HL-60 (cell line): ENCODE measurements at regions not wholly inside any gene's neighbourhood (a gene's known extent, or its start where the extent isn't known, plus 50 kb on each side); places are given as distances from the start of the nearest gene placed in this dataset.

ENCODE experiments used
- DNase-seq, 2 experiments: peaks; one replicate each; pipeline ENCODE4 v3.0.0-alpha.2; 2010 to 2020; ENCODE audit warnings: low read depth in 1 of 2, low spot score in 1 of 2
- H3K27ac ChIP-seq: fragments of 250-450 bp; sonication (Bioruptor Pico); replicated peaks from 2 replicates; pipeline ENCODE4 v1.5.1; 2020; ENCODE audit warnings: mild to moderate bottlenecking, moderate library complexity
- H3K27me3 ChIP-seq: fragments of 250-450 bp; sonication (Bioruptor Pico); 2 replicates; pipeline ENCODE4 v1.5.1; 2021; ENCODE audit warnings: mild to moderate bottlenecking, moderate library complexity; ENCODE audit not compliant: insufficient read depth, poor library complexity, severe bottlenecking
- H3K4me3 ChIP-seq: replicated peaks from 2 replicates; pipeline ENCODE4 v1.5.1; 2011; ENCODE audit warnings: mild to moderate bottlenecking, control low read depth, low read length; ENCODE audit not compliant: insufficient read depth
- GABPA ChIP-seq: IDR thresholded peaks from 2 replicates; pipeline ENCODE4 v1.6.1; 2012; ENCODE audit warnings: low read depth
- POLR2AphosphoS5 ChIP-seq: IDR thresholded peaks from 2 replicates; pipeline ENCODE4 v1.6.1; 2012; ENCODE audit warnings: low read depth
- SPI1 ChIP-seq: IDR thresholded peaks from 2 replicates; pipeline ENCODE4 v1.6.1; 2012; ENCODE audit warnings: low read depth, mild to moderate bottlenecking, borderline replicate concordance
- TF ChIP-seq, protein P1 (sequence below): IDR thresholded peaks from one replicate; pipeline ENCODE4 v1.5.1; 2011; ENCODE audit warnings: low read length, control low read depth, inconsistent platforms; ENCODE audit not compliant: insufficient read depth
- TF ChIP-seq, protein P2 (sequence below): IDR thresholded peaks from 2 replicates; pipeline ENCODE4 v1.6.1; 2012; ENCODE audit warnings: low read depth; ENCODE audit not compliant: insufficient replicate concordance

DNA sequence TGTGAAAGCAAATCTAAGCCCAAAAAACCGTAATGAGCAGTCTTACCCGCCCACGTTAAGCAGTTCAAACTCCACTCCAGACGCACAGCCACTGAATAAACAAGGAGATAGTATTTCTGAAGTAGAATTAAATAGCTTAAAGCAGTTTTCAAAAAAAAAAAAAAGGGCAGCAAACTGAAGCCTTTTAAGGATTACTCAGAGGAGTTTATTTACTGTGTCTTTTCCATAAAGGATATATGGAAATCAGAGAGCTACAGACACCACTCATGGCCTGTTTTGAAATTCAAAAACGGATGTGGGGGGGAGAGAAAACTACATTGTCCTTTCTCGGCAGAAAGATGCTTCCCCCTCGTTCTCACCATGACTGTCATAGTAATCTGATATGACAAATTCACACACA is 83.7 kb upstream of the IRX1 start:
- no peak for TF ChIP-seq POLR2AphosphoS5
- TF ChIP-seq GABPA = no peak
- TF ChIP-seq, protein P1, sequence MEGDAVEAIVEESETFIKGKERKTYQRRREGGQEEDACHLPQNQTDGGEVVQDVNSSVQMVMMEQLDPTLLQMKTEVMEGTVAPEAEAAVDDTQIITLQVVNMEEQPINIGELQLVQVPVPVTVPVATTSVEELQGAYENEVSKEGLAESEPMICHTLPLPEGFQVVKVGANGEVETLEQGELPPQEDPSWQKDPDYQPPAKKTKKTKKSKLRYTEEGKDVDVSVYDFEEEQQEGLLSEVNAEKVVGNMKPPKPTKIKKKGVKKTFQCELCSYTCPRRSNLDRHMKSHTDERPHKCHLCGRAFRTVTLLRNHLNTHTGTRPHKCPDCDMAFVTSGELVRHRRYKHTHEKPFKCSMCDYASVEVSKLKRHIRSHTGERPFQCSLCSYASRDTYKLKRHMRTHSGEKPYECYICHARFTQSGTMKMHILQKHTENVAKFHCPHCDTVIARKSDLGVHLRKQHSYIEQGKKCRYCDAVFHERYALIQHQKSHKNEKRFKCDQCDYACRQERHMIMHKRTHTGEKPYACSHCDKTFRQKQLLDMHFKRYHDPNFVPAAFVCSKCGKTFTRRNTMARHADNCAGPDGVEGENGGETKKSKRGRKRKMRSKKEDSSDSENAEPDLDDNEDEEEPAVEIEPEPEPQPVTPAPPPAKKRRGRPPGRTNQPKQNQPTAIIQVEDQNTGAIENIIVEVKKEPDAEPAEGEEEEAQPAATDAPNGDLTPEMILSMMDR = no peak
- TF ChIP-seq SPI1 = no peak
- TF ChIP-seq, protein P2, sequence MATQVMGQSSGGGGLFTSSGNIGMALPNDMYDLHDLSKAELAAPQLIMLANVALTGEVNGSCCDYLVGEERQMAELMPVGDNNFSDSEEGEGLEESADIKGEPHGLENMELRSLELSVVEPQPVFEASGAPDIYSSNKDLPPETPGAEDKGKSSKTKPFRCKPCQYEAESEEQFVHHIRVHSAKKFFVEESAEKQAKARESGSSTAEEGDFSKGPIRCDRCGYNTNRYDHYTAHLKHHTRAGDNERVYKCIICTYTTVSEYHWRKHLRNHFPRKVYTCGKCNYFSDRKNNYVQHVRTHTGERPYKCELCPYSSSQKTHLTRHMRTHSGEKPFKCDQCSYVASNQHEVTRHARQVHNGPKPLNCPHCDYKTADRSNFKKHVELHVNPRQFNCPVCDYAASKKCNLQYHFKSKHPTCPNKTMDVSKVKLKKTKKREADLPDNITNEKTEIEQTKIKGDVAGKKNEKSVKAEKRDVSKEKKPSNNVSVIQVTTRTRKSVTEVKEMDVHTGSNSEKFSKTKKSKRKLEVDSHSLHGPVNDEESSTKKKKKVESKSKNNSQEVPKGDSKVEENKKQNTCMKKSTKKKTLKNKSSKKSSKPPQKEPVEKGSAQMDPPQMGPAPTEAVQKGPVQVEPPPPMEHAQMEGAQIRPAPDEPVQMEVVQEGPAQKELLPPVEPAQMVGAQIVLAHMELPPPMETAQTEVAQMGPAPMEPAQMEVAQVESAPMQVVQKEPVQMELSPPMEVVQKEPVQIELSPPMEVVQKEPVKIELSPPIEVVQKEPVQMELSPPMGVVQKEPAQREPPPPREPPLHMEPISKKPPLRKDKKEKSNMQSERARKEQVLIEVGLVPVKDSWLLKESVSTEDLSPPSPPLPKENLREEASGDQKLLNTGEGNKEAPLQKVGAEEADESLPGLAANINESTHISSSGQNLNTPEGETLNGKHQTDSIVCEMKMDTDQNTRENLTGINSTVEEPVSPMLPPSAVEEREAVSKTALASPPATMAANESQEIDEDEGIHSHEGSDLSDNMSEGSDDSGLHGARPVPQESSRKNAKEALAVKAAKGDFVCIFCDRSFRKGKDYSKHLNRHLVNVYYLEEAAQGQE = no peak
- no peaks in the 10 kb centered on the region for H3K27me3 ChIP-seq
- no peak for DNase-seq
- no peak overlapping the region for H3K27ac ChIP-seq
- no peak overlapping the region for H3K4me3 ChIP-seq

DNA sequence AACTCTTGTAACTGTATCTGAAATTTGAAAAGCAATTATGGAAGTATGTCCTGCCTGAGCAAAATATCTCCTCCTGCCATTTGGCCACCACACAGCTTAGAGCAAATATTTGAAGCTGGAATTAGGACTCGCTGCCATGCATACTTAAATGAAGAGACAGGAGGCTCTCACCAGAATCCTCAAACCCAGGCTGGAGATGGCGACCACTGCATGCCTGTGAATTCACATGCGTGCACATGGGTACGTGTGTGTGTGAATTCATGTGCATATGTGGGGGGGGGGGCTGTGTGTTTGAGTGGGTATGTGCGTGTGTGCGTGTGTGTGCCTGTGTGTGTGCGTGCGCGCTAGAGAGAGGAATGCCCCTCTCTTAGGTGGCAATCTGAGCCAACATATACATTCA is 84.1 kb upstream of the IRX1 start:
- Histone ChIP-seq H3K4me3 (no peak overlapping the region), H3K27me3 (no peaks in the 10 kb centered on the region), H3K27ac (no peak overlapping the region)
- no peak for DNase-seq
- TF ChIP-seq GABPA (no peak), SPI1 (no peak), POLR2AphosphoS5 (no peak)
- TF ChIP-seq, protein P1 = no peak
- TF ChIP-seq, protein P2 = no peak

DNA sequence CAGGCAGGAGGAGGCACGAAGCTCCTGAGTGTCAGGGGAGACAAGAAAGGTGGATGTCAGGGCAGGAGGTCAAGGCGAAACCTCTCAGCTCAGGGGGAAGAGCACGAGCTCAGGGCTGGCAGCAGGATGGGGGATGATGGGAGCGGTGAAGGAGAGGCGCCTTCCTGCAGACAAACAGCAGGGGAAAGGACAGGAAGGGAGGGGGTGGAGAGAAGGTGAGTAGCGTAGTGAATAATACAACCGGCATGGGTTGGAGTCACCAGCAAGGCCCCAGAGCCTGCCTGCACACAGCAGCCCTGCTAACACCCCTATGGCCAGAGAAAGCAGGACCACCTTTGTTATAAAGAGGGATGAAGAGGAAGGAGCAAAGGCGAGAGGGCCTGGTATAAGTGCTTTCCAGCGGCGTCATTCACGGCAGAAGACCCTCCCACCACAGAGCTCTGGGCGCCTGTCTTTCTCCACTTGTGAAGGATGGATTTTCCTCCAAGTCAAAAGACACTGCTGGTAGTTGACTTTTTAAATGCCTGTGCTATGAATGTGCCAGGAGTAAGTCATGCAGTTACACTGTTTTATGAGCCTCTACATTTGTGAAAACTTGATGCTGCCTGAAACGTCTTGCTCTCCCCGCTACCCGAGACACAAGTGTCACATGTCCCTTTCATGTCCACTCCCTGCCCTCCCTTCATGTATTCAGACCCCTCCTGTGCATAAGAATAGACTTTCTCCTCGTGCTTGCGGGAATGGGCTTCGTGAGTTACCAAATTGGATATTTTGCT is 84.8 kb upstream of the IRX1 start:
- no peaks in the 10 kb centered on the region for H3K27me3 ChIP-seq
- H3K27ac ChIP-seq = no peak overlapping the region
- DNase-seq = no peak
- H3K4me3 ChIP-seq = no peak overlapping the region
- TF ChIP-seq, protein P1 = no peak
- TF ChIP-seq POLR2AphosphoS5 = no peak
- no peak for TF ChIP-seq SPI1
- TF ChIP-seq, protein P2 = no peak
- no peak for TF ChIP-seq GABPA
